A673 (cell line): ENCODE measurements at regions not wholly inside any gene's neighbourhood (a gene's known extent, or its start where the extent isn't known, plus 50 kb on each side); places are given as distances from the start of the nearest gene placed in this dataset.

Experiments
- BruUV-seq: library from RNA; stranded (reverse); fragments of 400-500 nt; replicated peaks from 2 replicates; lab custom pipeline; 2021; lab: Mats Ljungman, UMichigan
- CTCF ChIA-PET: fragments of 300-600 bp; sonication (Branson Sonifier 250); formaldehyde crosslinking; loops from one replicate; lab custom pipeline; 2022; ENCODE audit warnings: antibody characterized with exemption; lab: Charles Lee
- POLR2A ChIA-PET: fragments of 300-600 bp; sonication (Branson Sonifier 250); formaldehyde crosslinking; loops from one replicate; lab custom pipeline; 2022; ENCODE audit warnings: antibody characterized with exemption; ENCODE audit not compliant: low non-redundant PET; lab: Charles Lee
- DNase-seq: peaks from one replicate; pipeline ENCODE4 v3.0.0-alpha.2; 2015; ENCODE audit warnings: low spot score
- H3K27ac ChIP-seq: fragments of 200-600 bp; sonication (generic); 2 replicates; pipeline ENCODE4 v1.5.1; 2016; ENCODE audit warnings: mixed run types, low read depth, mild to moderate bottlenecking, mixed read lengths, antibody characterized with exemption, low read length; ENCODE audit not compliant: poor library complexity, severe bottlenecking
- H3K27me3 ChIP-seq: fragments of 200-600 bp; sonication (generic); replicated peaks from 2 replicates; pipeline ENCODE4 v1.6.1; 2017; ENCODE audit warnings: mixed run types, low read depth, mild to moderate bottlenecking, mixed read lengths, antibody characterized with exemption, low read length; ENCODE audit not compliant: insufficient read depth, poor library complexity
- H3K36me3 ChIP-seq: fragments of 200-600 bp; sonication (generic); 2 replicates; pipeline ENCODE4 v1.6.1; 2016; ENCODE audit warnings: mixed run types, mild to moderate bottlenecking, mixed read lengths, antibody characterized with exemption, low read length; ENCODE audit not compliant: insufficient read depth, poor library complexity, severe bottlenecking
- H3K4me1 ChIP-seq: fragments of 200-600 bp; sonication (generic); 2 replicates; pipeline ENCODE4 v1.6.1; 2017; ENCODE audit warnings: mixed run types, mild to moderate bottlenecking, mixed read lengths, antibody characterized with exemption, low read length; ENCODE audit not compliant: insufficient read depth, poor library complexity, severe bottlenecking
- H3K4me3 ChIP-seq: fragments of 200-600 bp; sonication (generic); 2 replicates; pipeline ENCODE4 v1.5.1; 2016; ENCODE audit warnings: low read depth, mixed run types, mild to moderate bottlenecking, mixed read lengths, low read length; ENCODE audit not compliant: poor library complexity, severe bottlenecking
- H3K9me3 ChIP-seq: fragments of 200-600 bp; sonication (generic); 2 replicates; pipeline ENCODE4 v1.6.1; 2016; ENCODE audit warnings: mixed run types, low read depth, mild to moderate bottlenecking, mixed read lengths, antibody characterized with exemption, low read length; ENCODE audit not compliant: poor library complexity, severe bottlenecking
- EZH2 ChIP-seq: fragments of 200-600 bp; sonication (generic); IDR thresholded peaks from 2 replicates; pipeline ENCODE4 v1.6.1; 2017; ENCODE audit warnings: borderline replicate concordance, low read depth, mild to moderate bottlenecking, mixed read lengths, antibody characterized with exemption, low read length; ENCODE audit not compliant: poor library complexity, severe bottlenecking
- intact Hi-C: fragments of 100-400 bp; cut with micrococcal nuclease; formaldehyde crosslinking; loops from one replicate; pipeline ENCODE4 v1.10.0; 2022; ENCODE audit not compliant: unreplicated experiment
- TF ChIP-seq, protein P1 (sequence below): fragments of 300-800, 200-600 bp; sonication (generic); conservative IDR thresholded peaks from 2 replicates; pipeline ENCODE4 v1.5.1; 2017; ENCODE audit warnings: low read depth, mild to moderate bottlenecking, antibody characterized with exemption, low read length, moderate library complexity, mixed read lengths

DNA sequence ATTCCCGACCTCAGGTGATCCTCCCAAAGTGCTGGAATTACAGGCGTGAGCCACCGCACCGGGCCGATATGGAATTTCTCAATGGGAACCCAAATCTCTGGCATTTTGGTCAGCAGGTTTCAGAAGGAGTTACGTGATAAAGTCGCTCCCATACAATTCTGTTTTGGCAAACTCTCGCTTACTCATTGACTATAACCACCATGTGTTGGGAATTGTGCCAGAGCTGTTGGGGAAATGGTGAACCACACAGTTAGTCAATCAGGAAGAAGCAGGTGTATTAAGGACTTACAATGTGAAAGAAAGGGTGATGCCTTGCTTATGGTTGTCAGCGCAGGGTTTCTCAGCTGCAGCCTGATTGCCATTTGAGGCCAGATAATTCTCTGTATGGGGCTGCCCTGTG lies 410.5 kb downstream of the QKI start:
- intact Hi-C loops = no loop called here
- ChIA-PET CTCF (no interaction called here), POLR2A (no interaction called here)
- H3K4me3 ChIP-seq = no peak overlapping the region
- H3K4me1 ChIP-seq = no peaks in the 10 kb centered on the region
- TF ChIP-seq EZH2 = no peak
- TF ChIP-seq, protein P1, sequence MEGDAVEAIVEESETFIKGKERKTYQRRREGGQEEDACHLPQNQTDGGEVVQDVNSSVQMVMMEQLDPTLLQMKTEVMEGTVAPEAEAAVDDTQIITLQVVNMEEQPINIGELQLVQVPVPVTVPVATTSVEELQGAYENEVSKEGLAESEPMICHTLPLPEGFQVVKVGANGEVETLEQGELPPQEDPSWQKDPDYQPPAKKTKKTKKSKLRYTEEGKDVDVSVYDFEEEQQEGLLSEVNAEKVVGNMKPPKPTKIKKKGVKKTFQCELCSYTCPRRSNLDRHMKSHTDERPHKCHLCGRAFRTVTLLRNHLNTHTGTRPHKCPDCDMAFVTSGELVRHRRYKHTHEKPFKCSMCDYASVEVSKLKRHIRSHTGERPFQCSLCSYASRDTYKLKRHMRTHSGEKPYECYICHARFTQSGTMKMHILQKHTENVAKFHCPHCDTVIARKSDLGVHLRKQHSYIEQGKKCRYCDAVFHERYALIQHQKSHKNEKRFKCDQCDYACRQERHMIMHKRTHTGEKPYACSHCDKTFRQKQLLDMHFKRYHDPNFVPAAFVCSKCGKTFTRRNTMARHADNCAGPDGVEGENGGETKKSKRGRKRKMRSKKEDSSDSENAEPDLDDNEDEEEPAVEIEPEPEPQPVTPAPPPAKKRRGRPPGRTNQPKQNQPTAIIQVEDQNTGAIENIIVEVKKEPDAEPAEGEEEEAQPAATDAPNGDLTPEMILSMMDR = no peak
- no peaks in the 10 kb centered on the region for H3K9me3 ChIP-seq
- no peak overlapping the region for H3K27ac ChIP-seq
- no peak for DNase-seq
- no peaks in the 10 kb centered on the region for H3K36me3 ChIP-seq
- BruUV-seq = no TSS peak
- H3K27me3 ChIP-seq = no peaks in the 10 kb centered on the region

DNA sequence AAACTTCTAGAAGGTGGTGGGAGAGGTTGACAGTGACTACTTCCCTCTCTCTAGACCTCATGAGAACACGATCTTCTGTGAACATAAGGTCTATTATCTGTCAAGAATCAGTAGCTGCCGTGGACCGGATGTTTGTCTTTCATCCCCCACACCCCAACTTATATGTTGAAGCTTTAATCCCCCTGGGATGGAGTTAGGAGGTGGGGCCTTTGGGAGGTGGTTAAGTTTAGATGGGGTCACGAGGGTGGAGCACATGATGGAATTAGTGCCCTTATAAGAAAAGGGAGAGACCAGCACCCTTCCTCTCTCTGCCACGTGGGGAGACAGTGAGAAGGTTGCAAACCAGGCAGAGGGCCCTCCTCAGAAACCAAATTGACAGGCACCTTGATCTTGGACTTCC lies 409.1 kb downstream of the QKI start:
- Histone ChIP-seq H3K36me3 (no peaks in the 10 kb centered on the region), H3K4me1 (no peaks in the 10 kb centered on the region), H3K27me3 (no peaks in the 10 kb centered on the region), H3K27ac (no peak overlapping the region), H3K4me3 (no peak overlapping the region), H3K9me3 (no peaks in the 10 kb centered on the region)
- no peak for DNase-seq
- ChIA-PET CTCF (no interaction called here), POLR2A (no interaction called here)
- intact Hi-C loops = no loop called here
- BruUV-seq = no TSS peak
- TF ChIP-seq, protein P1 = no peak
- no peak for TF ChIP-seq EZH2

DNA sequence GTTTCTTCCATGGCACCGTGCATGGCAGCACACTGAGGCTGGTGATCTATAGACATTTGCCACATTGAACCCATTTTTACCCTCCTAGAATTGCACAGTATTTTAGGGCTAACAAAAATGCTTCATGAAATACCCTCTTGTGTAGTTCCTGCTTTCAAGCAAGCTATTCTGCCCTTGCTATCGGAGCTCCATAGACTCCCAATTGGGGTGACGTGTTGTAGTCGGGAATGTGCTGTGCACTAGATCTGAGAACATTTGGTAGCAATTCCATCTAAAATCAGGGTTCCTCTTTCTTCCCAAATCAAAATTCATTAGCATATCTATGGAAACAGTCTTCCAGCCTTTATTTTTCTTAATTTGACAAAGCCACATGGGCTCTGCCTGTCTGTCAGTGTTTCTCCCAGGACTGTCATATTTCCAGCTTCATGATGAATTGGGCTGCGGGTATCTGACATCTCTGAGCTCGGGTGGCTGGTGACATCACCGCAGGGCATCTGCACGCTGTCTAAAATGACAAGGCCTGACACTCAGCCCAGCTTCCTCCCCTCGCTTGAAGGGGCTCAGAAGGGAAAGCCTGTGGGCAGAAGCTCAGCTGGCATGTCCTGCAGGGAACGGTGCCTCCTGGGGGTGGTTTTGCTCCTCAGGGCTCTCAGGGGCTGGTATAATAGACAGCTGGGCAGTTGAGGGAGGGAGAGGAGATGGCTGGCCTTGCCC lies 406.4 kb downstream of the QKI start:
- CTCF ChIA-PET = no interaction called here

More for the DNA sequence above, 406.4 kb downstream of the QKI start:
- no peaks in the 10 kb centered on the region for H3K27me3 ChIP-seq
- DNase-seq = no peak
- no peak overlapping the region for H3K4me3 ChIP-seq
- no peaks in the 10 kb centered on the region for H3K36me3 ChIP-seq
- H3K4me1 ChIP-seq = no peaks in the 10 kb centered on the region
- H3K9me3 ChIP-seq = no peaks in the 10 kb centered on the region
- intact Hi-C loops = no loop called here
- H3K27ac ChIP-seq = no peak overlapping the region
- TF ChIP-seq, protein P1 = no peak
- no peak for TF ChIP-seq EZH2
- BruUV-seq = no TSS peak
- POLR2A ChIA-PET = no interaction called here
